HCT116 (cell line): ENCODE measurements at regions not wholly inside any gene's neighbourhood (a gene's known extent, or its start where the extent isn't known, plus 50 kb on each side); places are given as distances from the start of the nearest gene placed in this dataset.
"Not testable (repeated sequence)": the region's sequence is repeated elsewhere in the genome, so short reads cannot be mapped to it uniquely, and the experiment has no call there.

ENCODE experiments used
- ATAC-seq: fragments of 200-7000 bp; cut with Tn5 transposase; 2 replicates; pipeline ENCODE4 v1.9.1; 2020; ENCODE audit warnings: mild to moderate bottlenecking, moderate library complexity
- BruUV-seq: library from RNA; stranded (reverse); fragments of 400-500 nt; replicated peaks from 2 replicates; lab custom pipeline; 2021; lab: Mats Ljungman, UMichigan
- CTCF ChIA-PET: fragments of 300-600 bp; sonication (Branson Sonifier 250); formaldehyde crosslinking; loops from one replicate; lab custom pipeline; 2021; ENCODE audit warnings: antibody characterized with exemption; lab: Charles Lee
- POLR2A ChIA-PET: fragments of 300-600, 350-600 bp; sonication (Branson Sonifier 250); formaldehyde crosslinking; loops from one replicate; lab custom pipeline; 2021; ENCODE audit warnings: antibody characterized with exemption; lab: Charles Lee
- RAD21 ChIA-PET, 2 experiments: fragments of 300-600 bp; sonication (Branson Sonifier 250); formaldehyde crosslinking; loops; one replicate each; lab custom pipeline; 2023; ENCODE audit warnings: low total read pairs in 2 of 2; ENCODE audit not compliant: uncharacterized antibody in 2 of 2, unreplicated experiment in 2 of 2, low non-redundant PET in 1 of 2; lab: Charles Lee
- DNase-seq: peaks from one replicate; pipeline ENCODE4 v3.0.0-alpha.2; 2010; ENCODE audit warnings: low read depth, low spot score
- H2AFZ ChIP-seq: fragments of 200-600 bp; shearing (Covaris generic), sonication (generic); 2 replicates; pipeline ENCODE4 v1.6.1; 2017; ENCODE audit warnings: low read depth, mixed run types, mixed read lengths, antibody characterized with exemption, low read length; ENCODE audit not compliant: poor library complexity, severe bottlenecking
- H3K27ac ChIP-seq: 2 replicates; pipeline ENCODE4 v1.5.1; 2012; ENCODE audit warnings: low read depth, low read length
- H3K27me3 ChIP-seq: fragments of 200-600 bp; sonication (generic); 2 replicates; pipeline ENCODE4 v1.6.1; 2016; ENCODE audit warnings: mixed run types, low read length, mixed read lengths; ENCODE audit not compliant: insufficient read depth
- H3K36me3 ChIP-seq, 2 experiments: fragments of 200-500 bp in 1 of 2; fragments of 200-600 bp in 1 of 2; sonication (Bioruptor generic) in 1 of 2; sonication (generic) in 1 of 2; 2 replicates each; pipeline versions ENCODE4 v1.5.1 to v1.6.1; 2014 to 2016; ENCODE audit warnings: low read length in 2 of 2, inconsistent platforms in 1 of 2, mixed read lengths in 1 of 2, mixed run types in 1 of 2; ENCODE audit not compliant: insufficient read depth in 2 of 2, control insufficient read depth in 1 of 2
- H3K4me1 ChIP-seq, 2 experiments: fragments of 200-600 bp in 1 of 2; sonication (generic) in 1 of 2; 2 replicates each; pipeline versions ENCODE4 v1.5.1 to v1.6.1; 2012 to 2017; ENCODE audit warnings: low read length in 2 of 2, inconsistent platforms in 1 of 2, mild to moderate bottlenecking in 1 of 2, mixed read lengths in 1 of 2, mixed run types in 1 of 2, moderate library complexity in 1 of 2; ENCODE audit not compliant: insufficient read depth in 2 of 2, control insufficient read depth in 1 of 2
- H3K4me2 ChIP-seq: fragments of 200-600 bp; sonication (generic); 2 replicates; pipeline ENCODE4 v1.6.1; 2017; ENCODE audit warnings: mixed run types, low read length, mixed read lengths
- H3K4me3 ChIP-seq, 2 experiments: fragments of 200-600 bp in 1 of 2; sonication (generic) in 1 of 2; replicated peaks in 1 of 2; 2 replicates each; pipeline ENCODE4 v1.5.1; 2011 to 2016; ENCODE audit warnings: low read length in 2 of 2, control low read depth in 1 of 2, low read depth in 1 of 2, mild to moderate bottlenecking in 1 of 2, mixed read lengths in 1 of 2, mixed run types in 1 of 2
- H3K79me2 ChIP-seq: fragments of 200-600 bp; sonication (generic); 2 replicates; pipeline ENCODE4 v1.6.1; 2017; ENCODE audit warnings: mild to moderate bottlenecking, mixed run types, low read length, moderate library complexity, mixed read lengths; ENCODE audit not compliant: insufficient read depth
- H3K9ac ChIP-seq: fragments of 200-600 bp; sonication (generic); 2 replicates; pipeline ENCODE4 v1.6.1; 2016; ENCODE audit warnings: low read length, mixed read lengths
- H3K9me2 ChIP-seq: fragments of 200-600 bp; sonication (generic), shearing (Covaris generic); 2 replicates; pipeline ENCODE4 v1.6.1; 2017; ENCODE audit warnings: mixed run types, mild to moderate bottlenecking, moderate library complexity; ENCODE audit not compliant: insufficient read depth
- H3K9me3 ChIP-seq, 2 experiments: fragments of 200-500 bp in 1 of 2; fragments of 200-600 bp in 1 of 2; sonication (Bioruptor generic) in 1 of 2; sonication (generic) in 1 of 2; 2 replicates each; pipeline ENCODE4 v1.6.1; 2014 to 2017; ENCODE audit warnings: low read length in 2 of 2, mixed read lengths in 2 of 2, inconsistent platforms in 1 of 2, low read depth in 1 of 2, mild to moderate bottlenecking in 1 of 2, mixed run types in 1 of 2, moderate library complexity in 1 of 2; ENCODE audit not compliant: control insufficient read depth in 1 of 2, insufficient read depth in 1 of 2
- H4K20me1 ChIP-seq: fragments of 200-600 bp; sonication (generic), shearing (Covaris generic); 2 replicates; pipeline ENCODE4 v1.6.1; 2017; ENCODE audit warnings: mixed run types, mild to moderate bottlenecking, moderate library complexity; ENCODE audit not compliant: insufficient read depth
- CTCF ChIP-seq, 3 experiments: fragments of 200-600 bp in 1 of 3; sonication (generic) in 1 of 3; IDR thresholded peaks in 2 of 3; conservative IDR thresholded peaks in 1 of 3; 2 replicates each; pipeline ENCODE4 v1.5.1; 2012 to 2017; ENCODE audit warnings: low read depth in 2 of 3, low read length in 2 of 3, antibody characterized with exemption in 1 of 3, borderline replicate concordance in 1 of 3, control low read depth in 1 of 3, mild to moderate bottlenecking in 1 of 3, mixed read lengths in 1 of 3, mixed run types in 1 of 3, moderate library complexity in 1 of 3; ENCODE audit not compliant: insufficient read depth in 1 of 3
- EZH2phosphoT487 ChIP-seq: fragments of 200-600 bp; IDR thresholded peaks from 2 replicates; pipeline ENCODE4 v1.6.1; 2018; ENCODE audit warnings: antibody characterized with exemption, borderline replicate concordance
- MAX ChIP-seq: IDR thresholded peaks from 2 replicates; pipeline ENCODE4 v1.6.1; 2012
- POLR2AphosphoS5 ChIP-seq: IDR thresholded peaks from 2 replicates; pipeline ENCODE4 v1.6.1; 2011; ENCODE audit warnings: mild to moderate bottlenecking, low read depth, low read length, moderate library complexity
- intact Hi-C: fragments of 100-400 bp; cut with micrococcal nuclease; formaldehyde crosslinking; loops from 2 replicates; pipeline ENCODE4 v1.10.0; 2022

GRCh38 chr21:15453785-15454184 lies 276.0 kb upstream of the USP25 start:
- POLR2A ChIA-PET, H3K27me3 ChIP-seq, H3K27ac ChIP-seq, intact Hi-C loops, BruUV-seq, H2AFZ ChIP-seq, H3K79me2 ChIP-seq, RAD21 ChIA-PET, DNase-seq, H3K4me2 ChIP-seq, CTCF ChIA-PET, H3K36me3 ChIP-seq, H3K9ac ChIP-seq, H3K4me1 ChIP-seq, H3K9me3 ChIP-seq, H4K20me1 ChIP-seq, H3K4me3 ChIP-seq, ATAC-seq, H3K9me2 ChIP-seq: not testable (repeated sequence)

GRCh38 chr21:15454931-15455330 lies 274.9 kb upstream of the USP25 start:
- H3K36me3 ChIP-seq, H3K4me1 ChIP-seq, DNase-seq, H3K27me3 ChIP-seq, H3K9ac ChIP-seq, RAD21 ChIA-PET, H2AFZ ChIP-seq, ATAC-seq, BruUV-seq, H3K79me2 ChIP-seq, H3K4me2 ChIP-seq, CTCF ChIA-PET, H3K9me3 ChIP-seq, intact Hi-C loops, H4K20me1 ChIP-seq, H3K27ac ChIP-seq, H3K9me2 ChIP-seq, H3K4me3 ChIP-seq, POLR2A ChIA-PET: not testable (repeated sequence)

- ChIA-PET POLR2A (no interaction called here), RAD21 (no interaction called here), CTCF (no interaction called here)
- no peak overlapping the region for H3K27ac ChIP-seq
- intact Hi-C loops, result no loop called here
- no peak overlapping the region for H3K4me3 ChIP-seq
- no peak for ATAC-seq
- H3K27me3 ChIP-seq, result no peaks in the 10 kb centered on the region
- no peak overlapping the region for H3K4me2 ChIP-seq
- H4K20me1 ChIP-seq, result no peaks in the 10 kb centered on the region
- H2AFZ ChIP-seq, result no peak overlapping the region
- H3K36me3 ChIP-seq, result no peaks in the 10 kb centered on the region
- no peaks in the 10 kb centered on the region for H3K4me1 ChIP-seq
- no peaks in the 10 kb centered on the region for H3K79me2 ChIP-seq
- no peak for TF ChIP-seq CTCF (IDR thresholded peaks at IDR 0.05 in 2 of 3, conservative IDR thresholded peaks at IDR 0.05 in 1 of 3; ENCODE audit: borderline replicate concordance in 1 of 3, insufficient read depth in 1 of 3, low read depth in 2 of 3, low read length in 2 of 3)
- TF ChIP-seq MAX, result no peak
- TF ChIP-seq POLR2AphosphoS5, result no peak
- TF ChIP-seq EZH2phosphoT487, result no peak
- no TSS peak for BruUV-seq
- DNase-seq, result no peak
- H3K9me3 ChIP-seq, result no peaks in the 10 kb centered on the region
- H3K9ac ChIP-seq, result no peak overlapping the region
- no peaks in the 10 kb centered on the region for H3K9me2 ChIP-seq
These were observed 273.8 kb upstream of the USP25 start for GRCh38 chr21:15455819-15456462.
